Psoas muscle (tissue), 7 donors: ENCODE measurements at regions not wholly inside any gene's neighbourhood (a gene's known extent, or its start where the extent isn't known, plus 50 kb on each side); places are given as distances from the start of the nearest gene placed in this dataset.

Experiments used
- ATAC-seq, 4 donors: fragments of 200-7000 bp; cut with Tn5 transposase; one replicate each; pipeline ENCODE4 v1.9.1; 2020; ENCODE audit warnings: moderate library complexity in 3 of 4, mild to moderate bottlenecking in 2 of 4
- DNase-seq, 2 donors: peaks; one replicate each; pipeline ENCODE4 v3.0.0-alpha.2; 2020
- H3K27ac ChIP-seq: fragments of 200-600 bp; one replicate; pipeline ENCODE4 v1.8.0; 2022
- H3K27me3 ChIP-seq, 3 donors: fragments of 200-600 bp in 1 of 3; one replicate each; pipeline versions ENCODE4 v1.6.1 to v1.8.0; 2013 to 2022; ENCODE audit warnings: low read length in 2 of 3, mild to moderate bottlenecking in 2 of 3, moderate library complexity in 1 of 3; ENCODE audit not compliant: insufficient read depth in 3 of 3
- H3K36me3 ChIP-seq, 2 donors: fragments of 200-600 bp in 1 of 2; one replicate each; pipeline versions ENCODE4 v1.6.1 to v1.8.0; 2013 to 2022; ENCODE audit warnings: low read depth in 1 of 2, mild to moderate bottlenecking in 1 of 2, moderate library complexity in 1 of 2; ENCODE audit not compliant: insufficient read depth in 1 of 2
- H3K4me1 ChIP-seq: fragments of 200-600 bp; one replicate; pipeline ENCODE4 v1.8.0; 2022
- H3K4me3 ChIP-seq: fragments of 200-600 bp; one replicate; pipeline ENCODE4 v1.8.0; 2022; ENCODE audit warnings: mild to moderate bottlenecking
- H3K9me3 ChIP-seq: fragments of 200-600 bp; one replicate; pipeline ENCODE4 v1.8.0; 2022
- WGBS, 3 donors: extraction: QIAGEN DNeasy Blood & Tissue Kit; methylation state at CpG; one replicate each; pipeline versions ENCODE4 v1.1.6 to v1.1.7; 2013; 5-methylcytosine and 5-hydroxymethylcytosine counted together
- intact Hi-C, 2 donors: fragments of 100-400 bp; cut with DNase I; formaldehyde crosslinking; loops; one replicate each; pipeline versions ENCODE4 v1.11.0 to v1.14.2; 2022
- TF ChIP-seq, protein P1 (sequence below): fragments of 200-600 bp; IDR thresholded peaks from one replicate; pipeline ENCODE4 v1.8.0; 2022; ENCODE audit warnings: antibody characterized with exemption
- donor health status: healthy with polysubstance abuse.
- donor health status: DM: no; HTN: no; CAD: no; lungs with moderate emphysema.
- donor health status: Bipolar disorder and iron deficiency.
- donor health status: healthy.
- donor health status: DM: yes; HTN: yes; CAD: no.
- donor health status: DM: no; HTN: no; CAD: no.
- donor health status: DM: yes; HTN: yes; CAD: no.

DNA sequence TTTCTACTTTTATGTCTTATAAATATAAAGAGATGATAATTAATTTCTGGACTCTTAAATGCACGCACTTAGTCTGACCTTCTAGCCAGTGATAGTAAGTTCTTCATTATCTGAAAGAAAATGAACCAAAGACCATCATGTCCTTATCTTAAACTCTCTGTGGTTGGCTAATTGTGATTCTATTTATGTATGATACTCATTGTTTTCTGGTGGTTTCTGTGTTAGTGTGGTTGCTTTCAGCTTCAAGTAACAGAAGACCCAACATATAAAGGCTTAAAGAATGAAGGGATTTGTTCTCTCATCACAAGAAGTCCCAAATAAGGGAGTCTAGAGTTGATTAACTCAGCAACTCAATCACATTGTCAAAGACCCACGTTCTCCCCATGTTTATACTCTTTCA, 225.2 kb upstream of the TANK start:
- Histone ChIP-seq H3K4me1 (no peaks in the 10 kb centered on the region), H3K4me3 (no peak overlapping the region), H3K9me3 (no peaks in the 10 kb centered on the region), H3K27me3 (no peaks in the 10 kb centered on the region), H3K27ac (no peak overlapping the region), H3K36me3 (no peaks in the 10 kb centered on the region)
- DNase-seq (no peak), ATAC-seq (no peak)
- WGBS, 3 donors: 72 to 88% (median 74%) methylated on average over 2 of the region's 2 CpGs
- intact Hi-C loops: no loop called here
- TF ChIP-seq, protein P1, sequence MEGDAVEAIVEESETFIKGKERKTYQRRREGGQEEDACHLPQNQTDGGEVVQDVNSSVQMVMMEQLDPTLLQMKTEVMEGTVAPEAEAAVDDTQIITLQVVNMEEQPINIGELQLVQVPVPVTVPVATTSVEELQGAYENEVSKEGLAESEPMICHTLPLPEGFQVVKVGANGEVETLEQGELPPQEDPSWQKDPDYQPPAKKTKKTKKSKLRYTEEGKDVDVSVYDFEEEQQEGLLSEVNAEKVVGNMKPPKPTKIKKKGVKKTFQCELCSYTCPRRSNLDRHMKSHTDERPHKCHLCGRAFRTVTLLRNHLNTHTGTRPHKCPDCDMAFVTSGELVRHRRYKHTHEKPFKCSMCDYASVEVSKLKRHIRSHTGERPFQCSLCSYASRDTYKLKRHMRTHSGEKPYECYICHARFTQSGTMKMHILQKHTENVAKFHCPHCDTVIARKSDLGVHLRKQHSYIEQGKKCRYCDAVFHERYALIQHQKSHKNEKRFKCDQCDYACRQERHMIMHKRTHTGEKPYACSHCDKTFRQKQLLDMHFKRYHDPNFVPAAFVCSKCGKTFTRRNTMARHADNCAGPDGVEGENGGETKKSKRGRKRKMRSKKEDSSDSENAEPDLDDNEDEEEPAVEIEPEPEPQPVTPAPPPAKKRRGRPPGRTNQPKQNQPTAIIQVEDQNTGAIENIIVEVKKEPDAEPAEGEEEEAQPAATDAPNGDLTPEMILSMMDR: no peak

DNA sequence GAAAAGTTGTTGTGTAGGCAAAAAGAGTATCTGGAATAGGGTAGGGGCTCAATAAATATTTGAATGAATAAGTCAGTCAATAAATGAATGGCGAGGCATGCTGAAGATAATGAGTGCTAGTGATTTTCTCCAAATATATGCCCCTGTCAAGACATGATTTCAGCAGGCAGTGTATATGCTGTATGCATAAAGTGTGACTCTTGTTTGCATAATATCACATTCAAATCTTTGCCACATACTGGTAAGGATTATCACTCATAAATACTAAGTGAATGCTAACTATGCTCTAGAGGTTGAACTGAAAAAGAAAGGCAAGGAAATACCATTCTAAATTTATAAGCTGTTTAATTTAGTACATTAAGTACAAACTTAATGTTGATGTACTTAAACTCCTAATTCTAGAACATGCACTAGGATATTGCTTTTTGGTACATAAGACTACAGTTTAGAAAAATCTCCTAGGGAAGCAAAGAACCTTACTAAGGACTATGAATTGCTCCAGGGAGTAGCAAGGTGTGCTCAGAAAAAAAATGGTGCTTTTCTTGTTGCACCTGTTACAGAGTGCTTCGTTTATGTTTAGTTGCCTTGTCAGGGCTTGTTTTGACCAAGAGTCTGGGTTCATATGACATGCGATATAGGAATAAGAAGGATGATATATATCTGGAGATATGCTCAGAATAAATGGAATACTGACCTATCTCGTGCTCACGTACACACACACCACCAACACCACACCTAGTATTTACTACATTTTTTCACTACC, 224.0 kb upstream of the TANK start:
- ATAC-seq: no peak
- Histone ChIP-seq H3K4me1 (no peaks in the 10 kb centered on the region), H3K9me3 (no peaks in the 10 kb centered on the region), H3K36me3 (no peaks in the 10 kb centered on the region), H3K27ac (no peak overlapping the region), H3K27me3 (no peaks in the 10 kb centered on the region), H3K4me3 (no peak overlapping the region)
- intact Hi-C loops: no loop called here
- TF ChIP-seq, protein P1: no peak
- DNase-seq: no peak
- WGBS, 3 donors: 93 to 95% (median 94%) methylated on average over 5 of the region's 5 CpGs

DNA sequence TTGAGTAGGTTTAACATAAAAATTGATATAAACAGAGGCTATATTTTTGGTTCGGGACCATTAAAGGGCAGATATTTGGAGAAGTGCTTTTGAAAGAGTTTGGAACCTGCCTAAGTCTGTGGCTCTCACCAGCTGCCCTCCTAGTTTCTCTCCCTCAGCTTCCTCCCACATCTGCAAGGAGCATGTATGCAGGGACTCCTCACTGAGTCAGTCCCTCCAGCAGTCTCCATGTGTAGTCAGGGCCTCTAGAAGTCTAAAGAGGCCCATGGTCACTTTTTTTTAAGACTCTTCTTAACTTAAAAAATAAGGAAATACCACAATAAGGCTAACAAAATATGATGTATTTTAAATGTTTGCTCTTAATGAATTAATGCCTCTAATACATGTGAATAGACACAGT, 220.0 kb upstream of the TANK start:
- Histone ChIP-seq H3K27me3 (no peaks in the 10 kb centered on the region), H3K9me3 (no peaks in the 10 kb centered on the region), H3K36me3 (no peaks in the 10 kb centered on the region), H3K4me1 (no peaks in the 10 kb centered on the region), H3K27ac (no peak overlapping the region), H3K4me3 (no peak overlapping the region)
- DNase-seq (no peak), ATAC-seq (no peak)
- intact Hi-C loops: no loop called here
- TF ChIP-seq, protein P1: no peak
- 88 to 100% (median 97%) methylated on average over 1 of the region's 1 CpG for WGBS, 3 donors

DNA sequence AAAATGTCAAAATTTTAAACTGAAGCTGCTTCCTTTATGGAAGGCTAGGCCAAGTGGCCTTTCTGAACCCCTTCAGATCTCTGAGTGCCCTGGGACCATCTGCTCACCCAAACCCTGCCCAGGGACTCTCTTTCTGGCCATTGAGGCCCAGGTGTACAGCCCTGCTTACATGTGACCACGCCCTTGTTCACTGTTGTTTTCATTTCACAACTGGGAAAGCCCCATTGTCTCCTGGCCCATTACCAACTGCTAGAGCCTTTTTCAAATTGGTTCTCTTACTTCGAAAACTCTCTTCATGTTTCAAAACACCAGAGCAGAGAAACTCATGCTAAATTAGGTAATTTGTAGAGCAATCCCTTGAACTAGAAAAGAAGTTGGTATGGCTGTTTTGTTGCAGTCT, 219.5 kb upstream of the TANK start:
- Histone ChIP-seq H3K4me1 (no peaks in the 10 kb centered on the region), H3K9me3 (no peaks in the 10 kb centered on the region), H3K27ac (no peak overlapping the region), H3K4me3 (no peak overlapping the region), H3K36me3 (no peaks in the 10 kb centered on the region), H3K27me3 (no peaks in the 10 kb centered on the region)
- ATAC-seq (no peak), DNase-seq (no peak)
- intact Hi-C loops: no loop called here
- 48 to 87% (median 63%) methylated on average over 2 of the region's 2 CpGs for WGBS, 3 donors
- TF ChIP-seq, protein P1: no peak

DNA sequence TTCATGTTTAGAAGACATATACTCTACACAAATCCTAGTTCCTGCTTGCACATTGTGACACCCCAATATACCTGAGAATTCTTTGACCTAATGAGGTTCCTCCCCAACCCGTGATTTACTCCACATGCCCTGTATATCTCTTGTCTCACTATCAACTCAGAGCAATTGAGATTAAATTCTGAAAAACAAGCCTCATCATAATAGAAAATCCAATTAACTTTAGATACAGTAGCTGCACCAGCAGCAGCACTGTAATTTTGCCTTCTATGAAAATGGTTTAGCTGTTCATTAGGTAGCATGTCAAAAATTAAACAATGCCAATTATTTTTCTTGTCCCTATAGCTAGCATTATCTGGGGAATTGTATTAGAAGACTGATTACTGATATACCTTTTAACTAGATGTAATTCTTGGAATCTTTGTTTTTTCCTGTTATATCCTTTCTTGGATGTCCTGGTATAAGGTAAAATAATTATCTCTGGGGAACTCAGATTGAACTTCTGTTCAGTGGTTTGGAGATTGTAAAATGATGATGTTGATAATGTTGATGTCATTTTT, 218.9 kb upstream of the TANK start:
- no peak for ATAC-seq
- no peaks in the 10 kb centered on the region for H3K27me3 ChIP-seq
- intact Hi-C loops: no loop called here

More for the DNA sequence above, 218.9 kb upstream of the TANK start:
- Histone ChIP-seq H3K9me3 (no peaks in the 10 kb centered on the region), H3K4me3 (no peak overlapping the region), H3K27ac (no peak overlapping the region), H3K36me3 (no peaks in the 10 kb centered on the region), H3K4me1 (no peaks in the 10 kb centered on the region)
- TF ChIP-seq, protein P1: no peak
- DNase-seq: no peak
- 78 to 88% (median 86%) methylated on average over 1 of the region's 1 CpG for WGBS, 3 donors
